Caco-2 (cell line): ENCODE measurements at regions not wholly inside any gene's neighbourhood (a gene's known extent, or its start where the extent isn't known, plus 50 kb on each side); places are given as distances from the start of the nearest gene placed in this dataset.

Experiments
- BruUV-seq: library from RNA; stranded (reverse); fragments of 400-500 nt; replicated peaks from 2 replicates; lab custom pipeline; 2021; lab: Mats Ljungman, UMichigan
- CTCF ChIA-PET: fragments of 300-600 bp; sonication (Branson Sonifier 250); formaldehyde crosslinking; loops from one replicate; lab custom pipeline; 2022; ENCODE audit warnings: antibody characterized with exemption; lab: Charles Lee
- POLR2A ChIA-PET: fragments of 300-600 bp; sonication (Branson Sonifier 250); formaldehyde crosslinking; loops from one replicate; lab custom pipeline; 2022; ENCODE audit warnings: antibody characterized with exemption; lab: Charles Lee
- DNase-seq, 2 experiments: peaks; one replicate each; pipeline versions ENCODE4 v3.0.0 to v3.0.0-alpha.2; 2020 to 2022
- H3K27me3 ChIP-seq: replicated peaks from 2 replicates; pipeline ENCODE4 v1.6.0; 2011; ENCODE audit warnings: low read length; ENCODE audit not compliant: control insufficient read depth, insufficient read depth
- H3K36me3 ChIP-seq: 2 replicates; pipeline ENCODE4 v1.5.1; 2011; ENCODE audit warnings: low read length; ENCODE audit not compliant: control insufficient read depth, insufficient read depth
- H3K4me1 ChIP-seq: fragments of 250-450 bp; sonication (Bioruptor Pico); 2 replicates; pipeline ENCODE4 v1.5.1; 2020; ENCODE audit warnings: mild to moderate bottlenecking
- H3K4me3 ChIP-seq: 2 replicates; pipeline ENCODE4 v1.5.1; 2011; ENCODE audit warnings: low read depth, mild to moderate bottlenecking, control low read depth, low read length
- H3K9me3 ChIP-seq: fragments of 250-450 bp; sonication (Bioruptor Pico); 2 replicates; pipeline ENCODE4 v1.5.1; 2020; ENCODE audit warnings: mild to moderate bottlenecking, moderate library complexity
- H3K27ac Mint-ChIP-seq: one replicate; pipeline ENCODE4 v1.8.0; 2022; ENCODE audit warnings: mixed read lengths; ENCODE audit not compliant: unreplicated experiment
- H3K27me3 Mint-ChIP-seq: one replicate; pipeline ENCODE4 v1.8.0; 2022; ENCODE audit warnings: mixed read lengths; ENCODE audit not compliant: insufficient read depth, unreplicated experiment
- H3K36me3 Mint-ChIP-seq: one replicate; pipeline ENCODE4 v1.8.0; 2022; ENCODE audit warnings: mild to moderate bottlenecking, mixed read lengths; ENCODE audit not compliant: insufficient read depth, unreplicated experiment
- H3K4me1 Mint-ChIP-seq: one replicate; pipeline ENCODE4 v1.8.0; 2022; ENCODE audit warnings: low read depth, mixed read lengths; ENCODE audit not compliant: unreplicated experiment
- H3K4me3 Mint-ChIP-seq: one replicate; pipeline ENCODE4 v1.8.0; 2022; ENCODE audit warnings: mild to moderate bottlenecking, moderate library complexity, mixed read lengths; ENCODE audit not compliant: unreplicated experiment
- H3K9me3 Mint-ChIP-seq: one replicate; pipeline ENCODE4 v1.8.0; 2022; ENCODE audit warnings: mixed read lengths; ENCODE audit not compliant: unreplicated experiment
- CTCF ChIP-seq, 2 experiments: fragments of 200-600 bp in 1 of 2; IDR thresholded peaks; 1 replicate in 1 of 2; 2 replicates in 1 of 2; pipeline versions ENCODE4 v1.5.1 to v1.8.0; 2011 to 2022; ENCODE audit warnings: antibody characterized with exemption in 1 of 2, control low read depth in 1 of 2, inconsistent platforms in 1 of 2, low read depth in 1 of 2, low read length in 1 of 2, mild to moderate bottlenecking in 1 of 2, moderate library complexity in 1 of 2; ENCODE audit not compliant: insufficient read depth in 1 of 2, severe bottlenecking in 1 of 2, unreplicated experiment in 1 of 2
- intact Hi-C: fragments of 100-400 bp; cut with micrococcal nuclease; formaldehyde crosslinking; loops from one replicate; pipeline ENCODE4 v1.10.0; 2022; ENCODE audit not compliant: unreplicated experiment

GRCh38 chr4:140315019-140315418 is 58.4 kb upstream of the SCOC start:
- H3K4me1 Mint-ChIP-seq: no peaks in the 10 kb centered on the region
- Histone ChIP-seq H3K4me3 (no peak overlapping the region), H3K36me3 (no peaks in the 10 kb centered on the region), H3K4me1 (no peaks in the 10 kb centered on the region), H3K9me3 (no peaks in the 10 kb centered on the region), H3K27me3 (no peaks in the 10 kb centered on the region; the same call in 1 of the 2 replicates)
- no peaks in the 10 kb centered on the region for H3K27me3 Mint-ChIP-seq
- BruUV-seq: no TSS peak
- H3K4me3 Mint-ChIP-seq: no peak overlapping the region
- H3K36me3 Mint-ChIP-seq: no peaks in the 10 kb centered on the region
- ChIA-PET CTCF (interaction anchor here (0.6 kb wide), 1 partner anchor 524 kb away, joined by 3 read pairs; no protein-coding TSS in a partner anchor), POLR2A (no interaction called here)
- no peak for DNase-seq
- no peak for TF ChIP-seq CTCF (IDR thresholded peaks at IDR 0.05; ENCODE audit: insufficient read depth in 1 of 2, low read depth in 1 of 2, low read length in 1 of 2, severe bottlenecking in 1 of 2, unreplicated experiment in 1 of 2)
- intact Hi-C loops: no loop called here
- H3K9me3 Mint-ChIP-seq: no peaks in the 10 kb centered on the region
- no peak overlapping the region for H3K27ac Mint-ChIP-seq

DNA sequence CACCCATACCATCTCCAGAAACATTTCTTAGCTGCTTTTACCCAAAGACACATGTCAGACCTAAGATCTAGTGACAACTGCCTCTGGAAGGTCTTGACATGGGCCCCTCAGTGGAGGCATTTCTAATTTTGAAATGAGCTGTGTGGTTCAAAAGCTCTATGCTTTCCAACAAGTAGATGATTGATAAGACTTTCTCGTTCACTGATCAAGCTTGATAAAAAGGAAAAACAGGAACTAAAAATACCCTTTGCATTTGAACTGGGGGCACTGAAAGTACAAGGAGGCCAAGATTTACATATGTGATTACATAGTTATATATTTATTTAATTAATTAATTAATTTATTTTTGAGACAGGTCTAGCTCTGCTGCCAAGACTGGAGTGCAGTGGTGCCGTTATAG is 61.3 kb upstream of the SCOC start:
- Histone ChIP-seq H3K27me3 (no peaks in the 10 kb centered on the region; the same call in 1 of the 2 replicates), H3K36me3 (no peaks in the 10 kb centered on the region), H3K4me3 (no peak overlapping the region), H3K9me3 (no peaks in the 10 kb centered on the region), H3K4me1 (no peaks in the 10 kb centered on the region)
- BruUV-seq: no TSS peak
- H3K4me1 Mint-ChIP-seq: no peaks in the 10 kb centered on the region
- intact Hi-C loops: no loop called here
- H3K27ac Mint-ChIP-seq: no peak overlapping the region
- H3K9me3 Mint-ChIP-seq: no peaks in the 10 kb centered on the region
- DNase-seq: no peak
- no peak for TF ChIP-seq CTCF (IDR thresholded peaks at IDR 0.05; ENCODE audit: insufficient read depth in 1 of 2, low read depth in 1 of 2, low read length in 1 of 2, severe bottlenecking in 1 of 2, unreplicated experiment in 1 of 2)
- H3K36me3 Mint-ChIP-seq: no peaks in the 10 kb centered on the region
- ChIA-PET POLR2A (no interaction called here), CTCF (interaction anchor here (1.0 kb wide), 1 partner anchor 14 kb away, joined by 4 read pairs; no protein-coding TSS in a partner anchor)
- no peak overlapping the region for H3K4me3 Mint-ChIP-seq
- no peaks in the 10 kb centered on the region for H3K27me3 Mint-ChIP-seq

GRCh38 chr4:140311257-140311835 is 62.1 kb upstream of the SCOC start:
- no peaks in the 10 kb centered on the region; the same call in 1 of the 2 replicates for H3K27me3 ChIP-seq
- no peaks in the 10 kb centered on the region for H3K36me3 ChIP-seq
- no peaks in the 10 kb centered on the region for H3K9me3 ChIP-seq
- DNase-seq: no peak
- TF ChIP-seq CTCF (IDR thresholded peaks at IDR 0.05; ENCODE audit: insufficient read depth in 1 of 2, low read depth in 1 of 2, low read length in 1 of 2, severe bottlenecking in 1 of 2, unreplicated experiment in 1 of 2): no peak
- H3K4me1 ChIP-seq: no peaks in the 10 kb centered on the region
- intact Hi-C loops: no loop called here
- Mint-ChIP-seq H3K36me3 (no peaks in the 10 kb centered on the region), H3K4me1 (no peaks in the 10 kb centered on the region), H3K27ac (no peak overlapping the region), H3K27me3 (no peaks in the 10 kb centered on the region), H3K9me3 (no peaks in the 10 kb centered on the region), H3K4me3 (no peak overlapping the region)
- POLR2A ChIA-PET: no interaction called here
- no peak overlapping the region for H3K4me3 ChIP-seq
- CTCF ChIA-PET: interaction anchor here (1.0 kb wide), 1 partner anchor 15 kb away, joined by 4 read pairs; no protein-coding TSS in a partner anchor
- no TSS peak for BruUV-seq
